CD4-positive, alpha-beta T cell (primary cell): ENCODE measurements at regions not wholly inside any gene's neighbourhood (a gene's known extent, or its start where the extent isn't known, plus 50 kb on each side); places are given as distances from the start of the nearest gene placed in this dataset.

Source experiments
- ATAC-seq: fragments of 200-7000 bp; cut with Tn5 transposase; one replicate; pipeline ENCODE4 v1.10.0; 2022; ENCODE audit warnings: mild to moderate bottlenecking; ENCODE audit not compliant: poor library complexity
- CTCF ChIA-PET: fragments of 350-600 bp; sonication (Branson Sonifier 250); formaldehyde crosslinking; loops from one replicate; lab custom pipeline; 2021; ENCODE audit warnings: antibody characterized with exemption, inconsistent platforms; lab: Charles Lee
- POLR2A ChIA-PET: fragments of 350-600 bp; sonication (Branson Sonifier 250); formaldehyde crosslinking; loops from one replicate; lab custom pipeline; 2021; ENCODE audit warnings: antibody characterized with exemption, inconsistent platforms; lab: Charles Lee
- DNase-seq, 14 experiments: peaks; one replicate each; pipeline ENCODE4 v3.0.0-alpha.2; 2013 to 2020; ENCODE audit warnings: mixed read lengths in 2 of 14
- H3K27ac ChIP-seq, 2 donors: one replicate each; pipeline versions ENCODE4 v1.5.1 to v1.7.0; 2013; ENCODE audit warnings: low read length in 2 of 2, low read depth in 1 of 2, mild to moderate bottlenecking in 1 of 2
- H3K27me3 ChIP-seq, 2 experiments: 1 replicate in 1 of 2; 2 replicates in 1 of 2; pipeline versions ENCODE4 v1.6.1 to v1.7.0; 2013; ENCODE audit warnings: low read length in 2 of 2, control low read depth in 1 of 2, mild to moderate bottlenecking in 1 of 2, moderate library complexity in 1 of 2; ENCODE audit not compliant: insufficient read depth in 2 of 2, control insufficient read depth in 1 of 2
- H3K36me3 ChIP-seq: one replicate; pipeline ENCODE4 v1.6.1; 2013; ENCODE audit warnings: low read length, control low read depth; ENCODE audit not compliant: insufficient read depth
- H3K4me1 ChIP-seq: one replicate; pipeline ENCODE4 v1.6.1; 2013; ENCODE audit warnings: low read length, control low read depth; ENCODE audit not compliant: insufficient read depth
- H3K4me3 ChIP-seq: one replicate; pipeline ENCODE4 v1.5.1; 2013; ENCODE audit warnings: mild to moderate bottlenecking, low read length, moderate library complexity
- H3K9me3 ChIP-seq, 2 experiments: 1 replicate in 1 of 2; 2 replicates in 1 of 2; pipeline versions ENCODE4 v1.6.1 to v1.7.0; 2013; ENCODE audit warnings: low read length in 2 of 2, mild to moderate bottlenecking in 2 of 2, control low read depth in 1 of 2, moderate library complexity in 1 of 2; ENCODE audit not compliant: control insufficient read depth in 1 of 2, insufficient read depth in 1 of 2
- H3K27ac Mint-ChIP-seq: one replicate; pipeline ENCODE4 v1.8.0; 2020; ENCODE audit warnings: mixed read lengths
- H3K27me3 Mint-ChIP-seq: one replicate; pipeline ENCODE4 v1.8.0; 2021; ENCODE audit warnings: mixed read lengths
- H3K36me3 Mint-ChIP-seq: one replicate; pipeline ENCODE4 v1.8.0; 2021; ENCODE audit warnings: low read depth, mixed read lengths
- H3K4me1 Mint-ChIP-seq: one replicate; pipeline ENCODE4 v1.8.0; 2021; ENCODE audit warnings: low read depth, mixed read lengths
- H3K4me3 Mint-ChIP-seq: one replicate; pipeline ENCODE4 v1.8.0; 2020; ENCODE audit warnings: mild to moderate bottlenecking, mixed read lengths
- H3K9me3 Mint-ChIP-seq: one replicate; pipeline ENCODE4 v1.8.0; 2020; ENCODE audit warnings: mixed read lengths
- CTCF ChIP-seq: fragments of 200-600 bp; IDR thresholded peaks from one replicate; pipeline ENCODE4 v1.8.0; 2022; ENCODE audit warnings: antibody characterized with exemption, mild to moderate bottlenecking
- intact Hi-C, 2 experiments: fragments of 100-400 bp; cut with DNase I in 1 of 2; cut with micrococcal nuclease in 1 of 2; formaldehyde crosslinking; loops; one replicate each; pipeline versions ENCODE4 v1.15.1 to v1.9.0; 2023 to 2025; cut with DNase I, micrococcal nuclease

- no peak for TF ChIP-seq CTCF
- ChIA-PET POLR2A (no interaction called here), CTCF (no interaction called here)
- ATAC-seq (no peak), DNase-seq (no peak)
- Histone ChIP-seq H3K9me3 (no peaks in the 10 kb centered on the region), H3K4me1 (no peaks in the 10 kb centered on the region), H3K27me3 (no peaks in the 10 kb centered on the region), H3K36me3 (no peaks in the 10 kb centered on the region), H3K27ac (no peak overlapping the region), H3K4me3 (no peak overlapping the region)
- Mint-ChIP-seq H3K4me1 (no peaks in the 10 kb centered on the region), H3K36me3 (no peaks in the 10 kb centered on the region), H3K27ac (no peak overlapping the region), H3K9me3 (no peaks in the 10 kb centered on the region), H3K27me3 (no peaks in the 10 kb centered on the region), H3K4me3 (no peak overlapping the region)
- intact Hi-C loops: no loop called here
Measured at GRCh38 chr16:6153901-6154300, 1056.3 kb upstream of the EEF2KMT start.

GRCh38 chr16:6149031-6149430, 1051.4 kb upstream of the EEF2KMT start:
- Histone ChIP-seq H3K4me3 (no peak overlapping the region), H3K27ac (no peak overlapping the region), H3K9me3 (peaks cover 3 to 5% of the 10 kb centered on the region in 2 experiments), H3K4me1 (no peaks in the 10 kb centered on the region), H3K27me3 (no peaks in the 10 kb centered on the region), H3K36me3 (no peaks in the 10 kb centered on the region)
- ChIA-PET POLR2A (no interaction called here), CTCF (no interaction called here)
- Mint-ChIP-seq H3K36me3 (no peaks in the 10 kb centered on the region), H3K4me3 (no peak overlapping the region), H3K9me3 (peaks cover 2% of the 10 kb centered on the region), H3K4me1 (no peaks in the 10 kb centered on the region), H3K27ac (no peak overlapping the region), H3K27me3 (no peaks in the 10 kb centered on the region)
- intact Hi-C loops: no loop called here
- DNase-seq (no peak), ATAC-seq (no peak)
- TF ChIP-seq CTCF: no peak

GRCh38 chr16:6148361-6148760, 1050.8 kb upstream of the EEF2KMT start:
- Histone ChIP-seq H3K4me3 (no peak overlapping the region), H3K27ac (no peak overlapping the region), H3K4me1 (no peaks in the 10 kb centered on the region), H3K9me3 (peaks cover 3 to 5% of the 10 kb centered on the region in 2 experiments), H3K36me3 (no peaks in the 10 kb centered on the region), H3K27me3 (no peaks in the 10 kb centered on the region)
- DNase-seq (no peak), ATAC-seq (no peak)
- Mint-ChIP-seq H3K27me3 (no peaks in the 10 kb centered on the region), H3K36me3 (no peaks in the 10 kb centered on the region), H3K9me3 (peaks cover 2% of the 10 kb centered on the region), H3K4me3 (no peak overlapping the region), H3K27ac (no peak overlapping the region), H3K4me1 (no peaks in the 10 kb centered on the region)
- CTCF ChIA-PET: no interaction called here
- intact Hi-C loops: no loop called here
- no peak for TF ChIP-seq CTCF
- POLR2A ChIA-PET: no interaction called here
